ENCODE measurements at regions not wholly inside any gene's neighbourhood (a gene's known extent, or its start where the extent isn't known, plus 50 kb on each side); places are given as distances from the start of the nearest gene placed in this dataset.

GRCh38 chr21:39103689-39104088, 79.6 kb downstream of the PSMG1 start:
- TF ChIP-seq, protein P1, sequence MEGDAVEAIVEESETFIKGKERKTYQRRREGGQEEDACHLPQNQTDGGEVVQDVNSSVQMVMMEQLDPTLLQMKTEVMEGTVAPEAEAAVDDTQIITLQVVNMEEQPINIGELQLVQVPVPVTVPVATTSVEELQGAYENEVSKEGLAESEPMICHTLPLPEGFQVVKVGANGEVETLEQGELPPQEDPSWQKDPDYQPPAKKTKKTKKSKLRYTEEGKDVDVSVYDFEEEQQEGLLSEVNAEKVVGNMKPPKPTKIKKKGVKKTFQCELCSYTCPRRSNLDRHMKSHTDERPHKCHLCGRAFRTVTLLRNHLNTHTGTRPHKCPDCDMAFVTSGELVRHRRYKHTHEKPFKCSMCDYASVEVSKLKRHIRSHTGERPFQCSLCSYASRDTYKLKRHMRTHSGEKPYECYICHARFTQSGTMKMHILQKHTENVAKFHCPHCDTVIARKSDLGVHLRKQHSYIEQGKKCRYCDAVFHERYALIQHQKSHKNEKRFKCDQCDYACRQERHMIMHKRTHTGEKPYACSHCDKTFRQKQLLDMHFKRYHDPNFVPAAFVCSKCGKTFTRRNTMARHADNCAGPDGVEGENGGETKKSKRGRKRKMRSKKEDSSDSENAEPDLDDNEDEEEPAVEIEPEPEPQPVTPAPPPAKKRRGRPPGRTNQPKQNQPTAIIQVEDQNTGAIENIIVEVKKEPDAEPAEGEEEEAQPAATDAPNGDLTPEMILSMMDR (IDR thresholded peaks at IDR 0.05; ENCODE audit: borderline replicate concordance, extremely low read depth, low read length, poor library complexity, severe bottlenecking), result no peak
- TF ChIP-seq EZH2 (IDR thresholded peaks at IDR 0.05; ENCODE audit: borderline replicate concordance, low read depth, low read length, severe bottlenecking), result no peak
